Stomach (tissue), 4 donors: ENCODE measurements at regions not wholly inside any gene's neighbourhood (a gene's known extent, or its start where the extent isn't known, plus 50 kb on each side); places are given as distances from the start of the nearest gene placed in this dataset.

ENCODE experiments used
- CTCF ChIP-seq, 7 experiments: fragments of 450-650 bp in 4 of 7; fragments of 200-600 bp in 3 of 7; sonication (generic) in 3 of 7; IDR thresholded peaks; one replicate each; pipeline ENCODE4 v1.5.1; 2016 to 2019; ENCODE audit warnings: antibody characterized with exemption in 7 of 7, control low read depth in 2 of 7, mild to moderate bottlenecking in 1 of 7
- EP300 ChIP-seq: sonication (generic); formaldehyde crosslinking; IDR thresholded peaks from one replicate; pipeline ENCODE4 v1.6.1; 2017; ENCODE audit warnings: antibody characterized with exemption
- POLR2A ChIP-seq, 4 donors: fragments of 450-650 bp; IDR thresholded peaks; one replicate each; pipeline ENCODE4 v1.6.1; 2016; ENCODE audit warnings: antibody characterized with exemption in 4 of 4, control low read depth in 2 of 4, mild to moderate bottlenecking in 1 of 4, moderate library complexity in 1 of 4

- TF ChIP-seq CTCF (IDR thresholded peaks at IDR 0.05) (no peak), EP300 (no peak), POLR2A (IDR thresholded peaks at IDR 0.05) (no peak)
Measured at GRCh38 chr10:64288404-64288803, 767.2 kb downstream of the REEP3 start.
